ENCODE measurements at regions not wholly inside any gene's neighbourhood (a gene's known extent, or its start where the extent isn't known, plus 50 kb on each side); places are given as distances from the start of the nearest gene placed in this dataset.

DNA sequence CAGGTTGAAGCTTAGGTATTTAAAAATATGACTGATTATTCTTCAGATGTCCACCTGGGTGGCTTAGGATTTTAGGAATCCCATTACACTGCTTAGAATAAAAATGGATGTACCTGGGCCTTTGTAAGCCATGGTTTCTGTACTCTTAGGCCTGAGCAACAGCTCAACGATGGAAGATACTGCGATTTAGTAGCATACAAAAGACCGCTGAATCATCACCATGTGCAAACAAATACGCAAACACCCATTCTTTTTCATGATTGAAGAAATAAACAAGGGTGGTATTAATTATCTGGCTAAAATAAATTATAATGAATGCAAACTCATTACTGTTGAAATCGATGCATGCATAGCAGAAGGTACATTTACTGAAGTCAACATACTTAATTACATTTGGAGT lies 188.9 kb downstream of the ZNF330 start:
- no peak for DNase-seq

DNA sequence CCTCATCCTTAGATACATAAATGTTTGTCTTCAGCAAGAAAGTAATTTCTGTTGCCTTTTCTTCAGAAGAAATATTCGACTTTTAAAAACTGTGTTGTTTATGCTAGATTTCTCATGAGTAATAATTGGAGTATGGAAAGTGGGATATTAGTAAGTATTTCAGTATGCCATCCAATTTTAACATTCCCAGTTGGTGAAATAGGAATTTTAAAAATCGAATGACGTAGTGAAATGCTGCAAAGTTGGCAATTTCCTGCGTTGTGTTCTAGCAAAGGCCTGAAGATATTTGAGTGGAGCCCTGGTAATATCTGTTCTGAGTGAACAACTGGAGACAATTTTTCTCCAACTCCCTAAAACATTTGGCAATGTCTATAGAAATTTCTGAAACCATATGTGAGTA lies 190.1 kb downstream of the ZNF330 start:
- no peak for DNase-seq

DNA sequence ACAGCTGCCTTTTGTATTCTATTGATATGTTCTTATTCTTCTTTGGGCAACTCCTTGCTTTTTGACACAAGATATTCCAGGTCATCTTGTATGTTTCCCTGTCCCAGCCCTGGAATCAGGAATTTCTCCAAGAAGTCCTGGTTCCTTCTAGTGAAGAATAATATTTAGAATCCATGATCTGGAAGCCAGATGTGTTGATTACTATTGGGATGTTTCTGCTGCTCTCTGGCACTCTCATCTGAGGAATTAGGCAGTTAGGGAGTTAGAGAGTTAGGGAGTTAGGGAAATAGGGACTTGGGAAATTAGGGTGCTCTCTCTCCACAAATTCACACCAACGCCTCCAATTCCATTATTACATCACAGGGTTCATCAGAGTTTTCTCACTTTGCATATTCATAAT lies 191.2 kb downstream of the ZNF330 start:
- DNase-seq = no peak

DNA sequence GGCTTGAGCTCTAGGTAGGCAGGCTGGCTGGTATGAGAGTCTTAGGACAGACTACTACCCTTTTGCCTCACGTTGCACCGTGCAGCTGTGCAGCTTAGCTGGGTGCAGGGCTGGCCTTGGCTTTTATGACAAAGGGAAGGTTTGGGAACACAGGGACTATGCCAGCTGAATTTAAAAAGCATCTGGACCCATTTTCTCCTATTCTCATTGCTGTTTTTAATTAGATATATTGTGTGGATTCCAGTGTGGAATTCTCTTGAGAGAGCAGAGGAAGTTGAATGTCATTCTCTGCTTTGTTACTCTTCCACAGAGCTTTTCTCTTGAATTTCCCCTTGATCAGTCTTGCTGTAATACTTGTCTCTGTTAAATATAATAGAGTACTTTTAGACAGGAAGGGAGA lies 192.7 kb downstream of the ZNF330 start:
- DNase-seq = no peak

DNA sequence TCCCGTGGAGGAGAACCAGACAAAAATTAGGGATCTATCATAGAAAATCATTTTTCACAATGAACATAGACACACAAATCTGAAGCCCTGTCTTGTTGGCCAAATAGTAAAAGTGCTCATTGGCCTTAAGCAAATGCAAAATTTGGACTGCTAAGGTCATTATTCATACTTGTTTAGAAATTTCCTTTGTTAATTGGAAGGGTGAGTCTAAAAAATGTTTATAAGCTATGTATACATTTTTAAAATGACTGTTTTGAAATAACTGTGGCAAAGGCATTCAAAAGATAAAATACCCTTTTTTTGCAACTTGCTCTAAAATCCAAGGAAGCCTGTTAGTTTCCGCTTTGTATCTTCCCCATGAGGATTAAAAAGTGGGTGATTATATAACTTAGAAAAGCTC lies 195.0 kb downstream of the ZNF330 start:
- no peak for DNase-seq

DNA sequence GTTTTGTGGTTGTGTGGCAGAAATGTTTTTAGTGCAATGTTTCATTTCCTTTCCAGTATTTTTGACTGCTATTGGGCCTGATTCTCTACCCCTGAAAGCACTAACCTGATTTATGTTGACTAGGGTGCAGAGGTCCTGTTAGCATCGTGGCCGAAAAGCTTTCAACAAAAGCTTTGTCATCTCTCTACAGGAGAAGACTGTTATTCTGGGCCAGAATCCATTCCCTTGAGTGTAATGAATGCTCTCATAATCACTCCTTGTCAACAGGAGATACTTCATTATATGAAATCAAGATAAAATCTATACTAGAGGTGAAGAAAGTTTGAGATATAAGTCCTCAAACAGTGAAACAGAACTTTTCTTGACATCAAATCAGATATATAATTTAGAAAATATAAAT lies 195.5 kb downstream of the ZNF330 start:
- no peak for DNase-seq

DNA sequence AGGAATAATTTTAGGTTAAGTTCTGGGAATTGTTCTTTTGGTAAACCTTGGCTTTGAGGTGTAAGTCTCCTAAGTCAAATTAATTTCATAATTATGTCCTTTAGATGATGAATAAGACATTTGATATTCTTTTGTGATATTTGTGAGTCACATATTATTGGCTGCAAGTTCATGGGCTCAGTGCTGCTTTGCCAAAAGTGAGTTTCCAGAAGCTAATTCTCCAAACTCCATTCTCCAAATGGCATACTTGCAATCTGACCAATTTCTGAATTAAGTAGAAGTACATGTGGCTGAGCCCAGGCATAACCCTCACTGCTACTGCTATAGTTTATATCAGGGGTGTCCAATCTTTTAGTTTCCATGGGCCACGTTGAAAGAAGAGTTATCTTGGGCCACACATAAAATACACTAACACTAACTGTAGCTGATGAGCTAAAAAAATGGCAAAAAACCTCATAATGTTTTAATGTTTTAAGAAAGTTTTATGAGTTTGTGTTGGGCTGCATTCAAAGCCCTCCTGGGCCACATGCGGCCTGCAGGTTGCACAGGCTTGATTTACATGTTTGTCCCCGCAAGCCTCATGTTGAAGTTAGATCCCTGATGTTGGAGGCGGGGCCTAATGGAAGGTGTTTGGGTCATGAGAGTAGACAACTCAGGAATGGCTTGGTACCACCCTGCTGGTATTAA lies 196.1 kb downstream of the ZNF330 start:
- no peak for DNase-seq

DNA sequence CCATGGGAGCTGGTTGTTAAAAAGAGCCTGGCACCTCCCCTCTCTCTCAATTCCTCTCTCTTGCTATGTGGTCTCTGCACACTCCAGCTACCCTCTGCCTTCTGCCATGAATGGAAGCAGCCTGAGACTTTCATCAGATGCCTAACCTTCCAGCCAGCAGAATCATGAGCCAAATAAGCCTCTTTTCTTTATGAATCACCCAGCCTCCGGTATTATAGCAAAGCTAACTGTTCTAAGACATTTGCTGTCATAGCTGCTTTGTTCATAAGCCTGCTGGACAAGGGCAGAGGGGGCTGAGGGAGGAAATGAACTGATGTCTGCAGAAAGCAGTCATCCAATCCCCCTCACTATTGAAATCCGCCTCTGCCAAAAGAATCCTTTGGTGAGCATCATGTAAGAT lies 196.7 kb downstream of the ZNF330 start:
- no peak for DNase-seq

DNA sequence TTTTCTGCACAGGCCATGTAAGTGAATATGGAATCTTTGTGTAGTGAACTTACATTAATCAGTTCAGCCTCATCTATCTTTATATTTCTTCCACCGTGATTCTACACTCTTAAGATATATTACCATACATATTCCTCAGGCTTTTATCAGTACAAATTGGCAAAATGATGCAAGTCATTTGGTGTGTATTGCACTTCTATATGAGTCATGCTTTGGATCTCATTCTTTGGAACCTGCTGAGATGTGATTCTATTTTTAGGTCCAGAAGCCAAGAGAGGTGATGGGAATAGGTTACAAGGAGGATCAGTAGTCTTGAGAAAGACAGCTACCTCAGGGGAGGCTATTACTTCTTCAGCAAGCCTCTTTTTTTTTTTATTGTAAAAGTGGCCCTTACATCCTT lies 204.4 kb downstream of the ZNF330 start:
- no peak for DNase-seq

DNA sequence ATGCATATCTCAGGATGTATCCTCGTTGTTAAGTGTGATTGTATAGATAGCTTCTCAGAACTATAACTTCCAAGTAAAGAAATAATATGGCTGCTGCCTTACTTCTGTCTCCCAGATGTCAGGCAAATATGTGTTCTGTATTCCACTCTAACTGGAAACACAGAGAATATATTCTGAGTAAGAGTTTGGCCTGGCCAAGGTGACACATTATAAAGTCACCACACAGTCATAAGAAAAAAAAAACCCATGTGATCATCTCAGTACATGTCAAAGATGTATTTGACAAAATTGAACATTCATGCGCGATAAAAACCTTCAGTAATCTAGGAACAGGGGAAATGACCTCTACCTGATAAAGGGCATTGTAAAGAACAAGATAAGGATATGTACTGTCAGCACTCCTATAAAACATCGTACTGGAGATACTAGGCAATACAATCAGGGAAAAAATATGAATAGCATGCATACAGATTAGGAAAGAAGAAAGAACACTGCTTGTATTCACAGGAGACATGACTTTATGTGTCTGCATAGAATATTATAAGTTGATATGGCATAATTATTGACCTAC lies 207.1 kb downstream of the ZNF330 start:
- no peak for DNase-seq

DNA sequence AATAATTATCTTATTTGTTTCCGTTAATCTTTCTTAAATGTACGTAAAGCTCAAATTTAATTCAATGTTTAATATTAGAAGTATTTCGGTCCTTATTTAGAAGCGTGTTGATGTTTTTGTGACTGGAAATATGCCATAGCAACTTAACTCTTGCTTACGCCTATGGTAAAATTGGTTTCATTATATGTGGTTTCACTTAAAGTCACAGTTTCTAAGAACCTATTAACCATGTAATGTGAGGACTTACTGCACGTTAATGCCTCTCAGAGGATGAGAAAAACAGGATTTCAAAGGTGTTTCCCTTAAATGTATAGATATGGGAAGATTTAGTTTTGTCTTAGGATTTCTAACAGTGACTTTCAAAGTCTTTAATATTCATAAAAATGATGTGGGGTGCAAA lies 206.4 kb upstream of the IL15 start:
- DNase-seq = no peak

DNA sequence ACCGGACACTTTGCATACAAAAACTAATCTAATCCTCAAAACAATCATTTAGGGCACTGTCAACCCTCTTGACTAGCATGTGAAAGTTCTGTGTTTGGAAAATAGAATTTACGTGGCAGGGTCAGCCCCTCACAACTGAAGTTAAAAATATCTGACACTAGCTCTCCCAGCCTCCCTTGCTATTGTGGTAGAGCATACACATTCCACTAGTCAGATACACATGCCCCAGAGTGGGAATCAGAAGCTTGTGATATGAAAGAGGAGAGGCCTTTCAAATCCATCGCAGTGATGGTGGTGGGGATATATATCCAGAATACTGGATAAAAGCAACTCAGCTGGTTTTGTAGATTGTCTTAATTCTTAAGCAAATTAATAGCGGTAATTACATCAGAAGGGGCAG lies 205.7 kb upstream of the IL15 start:
- DNase-seq = no peak

DNA sequence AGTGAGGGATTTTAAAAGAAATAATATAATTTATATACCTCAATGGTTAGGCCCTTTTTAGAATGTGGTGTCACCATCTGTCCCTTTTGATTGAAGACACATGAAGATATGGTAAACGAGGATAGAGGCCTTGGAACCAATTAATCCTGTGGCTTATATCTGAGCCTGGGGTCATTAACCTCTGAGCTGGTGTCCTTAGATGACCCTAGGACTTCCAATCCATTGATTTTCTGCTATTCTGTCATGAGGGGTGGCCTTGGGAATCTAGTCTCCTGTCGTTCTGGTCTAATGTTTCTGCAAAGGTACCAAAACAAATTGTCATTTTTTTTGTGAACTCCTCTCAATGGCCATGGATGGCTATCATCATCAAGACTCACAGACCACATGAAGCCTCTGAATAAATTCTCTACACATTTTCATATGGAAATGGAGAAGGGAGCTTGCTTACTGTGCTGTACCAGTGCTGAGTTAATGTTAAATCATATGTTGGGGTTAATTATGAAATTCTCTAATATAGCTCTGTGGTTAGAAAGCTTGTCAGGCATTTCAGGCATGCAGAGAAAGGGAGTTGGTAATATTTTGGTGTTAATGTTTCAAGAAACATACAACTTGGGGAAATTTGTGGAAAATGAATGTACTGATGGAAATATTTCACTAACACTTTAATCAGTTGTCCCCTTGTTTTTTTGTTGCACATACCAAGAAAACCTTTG lies 204.2 kb upstream of the IL15 start:
- DNase-seq = no peak

DNA sequence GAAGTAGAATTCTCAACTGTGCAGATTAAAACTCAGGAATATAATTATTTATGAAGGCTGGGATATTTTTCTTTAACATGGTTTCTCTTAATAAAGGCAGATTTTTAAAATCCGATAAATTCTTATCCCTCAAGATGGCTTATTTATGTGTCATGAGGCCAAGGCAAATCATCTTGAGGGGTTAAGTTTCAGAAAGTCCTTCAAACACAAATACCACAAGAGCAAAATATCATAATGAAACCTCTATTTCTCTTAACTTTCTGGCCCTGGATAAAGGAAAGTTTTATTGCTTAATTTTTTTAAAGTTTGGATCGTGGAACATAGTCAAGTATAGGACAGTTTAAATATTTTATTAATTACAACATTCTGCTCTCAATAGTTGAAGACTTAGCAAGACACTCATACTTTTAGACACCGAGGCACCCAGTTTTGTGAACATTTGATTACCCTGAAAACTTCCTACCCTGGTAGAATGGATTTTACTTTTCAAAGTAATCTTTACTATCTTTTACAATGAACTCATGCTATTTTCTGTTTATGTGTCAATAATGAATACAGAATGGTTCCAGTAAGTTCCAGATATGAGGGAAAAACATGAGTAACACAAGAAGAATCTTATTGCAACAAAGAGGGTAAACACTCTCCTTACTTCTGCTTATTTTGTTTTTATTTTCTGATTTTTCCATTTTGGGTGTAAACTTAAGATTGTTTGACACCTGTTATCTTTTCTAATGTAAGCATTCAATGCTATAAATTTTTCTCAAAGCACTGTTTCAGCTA lies 200.7 kb upstream of the IL15 start:
- DNase-seq = no peak

DNA sequence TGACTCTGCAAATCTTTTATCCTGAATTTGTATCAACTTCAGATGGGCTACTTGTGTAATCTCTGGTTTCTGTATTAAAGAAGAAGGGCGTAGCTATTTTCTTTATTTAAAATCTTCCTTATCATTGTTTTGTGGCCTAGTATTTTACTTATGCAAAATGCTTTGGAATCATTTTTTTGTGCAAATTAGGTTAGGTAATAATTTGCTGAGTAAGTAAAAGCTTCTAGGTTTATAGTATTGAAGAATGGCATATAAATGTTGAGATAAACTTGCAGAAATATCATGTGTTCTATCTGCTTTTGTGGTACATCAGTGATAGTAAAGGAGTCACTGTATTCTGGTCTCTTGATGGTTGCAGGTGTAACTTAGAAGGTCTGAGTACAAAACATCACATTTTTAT lies 197.2 kb upstream of the IL15 start:
- DNase-seq = no peak

DNA sequence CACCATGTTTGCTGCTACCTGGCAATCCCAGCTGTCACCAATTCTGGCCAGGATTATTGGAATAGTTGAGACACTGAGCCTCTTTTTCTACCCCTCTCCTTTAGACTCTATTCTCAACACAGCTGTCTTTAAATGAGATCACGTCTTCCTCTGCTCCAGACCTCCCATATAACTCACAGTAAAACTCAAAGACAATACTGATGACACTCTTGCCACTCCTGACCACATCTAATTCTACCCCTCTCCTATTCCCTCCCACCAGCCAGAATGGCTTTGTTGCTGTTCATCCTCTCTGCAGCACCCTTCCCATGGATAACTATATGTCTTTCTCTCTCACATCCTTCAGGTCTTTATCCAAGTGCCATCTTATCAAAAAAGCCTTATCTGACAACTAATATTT lies 188.6 kb upstream of the IL15 start:
- DNase-seq = no peak

DNA sequence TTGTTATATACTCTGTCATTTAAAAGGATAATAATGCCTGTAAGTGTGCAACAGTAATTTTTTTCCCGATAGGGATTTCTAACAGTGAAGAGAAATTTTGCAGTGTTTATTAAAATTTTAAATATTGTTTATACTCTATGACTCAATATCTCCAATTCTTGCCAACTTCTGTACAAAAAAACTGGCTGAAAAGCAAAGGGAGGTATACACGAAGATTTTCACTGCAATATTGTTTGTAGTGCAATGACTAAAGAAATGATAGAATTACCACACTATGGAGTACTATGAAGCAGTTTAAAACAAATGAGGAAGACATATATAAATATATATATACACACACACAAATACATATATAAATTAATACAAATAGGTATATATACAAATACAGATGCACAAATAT lies 187.9 kb upstream of the IL15 start:
- no peak for DNase-seq

DNA sequence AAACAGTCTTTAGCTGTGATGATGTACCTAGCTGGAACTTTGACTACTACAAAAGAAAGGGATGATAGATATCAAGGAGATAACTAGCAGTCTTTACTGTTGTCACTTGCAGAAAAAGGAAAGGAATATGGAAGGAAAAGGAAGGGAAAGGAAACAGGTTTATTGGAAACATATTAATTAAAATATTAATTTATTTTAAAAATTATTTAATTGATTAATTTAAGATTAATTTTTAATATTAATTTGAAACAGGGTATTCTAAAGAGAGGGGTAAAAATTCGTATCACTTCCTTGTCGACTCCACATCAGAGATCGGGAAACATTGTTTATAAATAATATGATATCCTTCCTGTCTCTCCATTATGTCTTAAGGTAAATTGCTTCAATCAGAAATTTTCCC lies 186.5 kb upstream of the IL15 start:
- no peak for DNase-seq

DNA sequence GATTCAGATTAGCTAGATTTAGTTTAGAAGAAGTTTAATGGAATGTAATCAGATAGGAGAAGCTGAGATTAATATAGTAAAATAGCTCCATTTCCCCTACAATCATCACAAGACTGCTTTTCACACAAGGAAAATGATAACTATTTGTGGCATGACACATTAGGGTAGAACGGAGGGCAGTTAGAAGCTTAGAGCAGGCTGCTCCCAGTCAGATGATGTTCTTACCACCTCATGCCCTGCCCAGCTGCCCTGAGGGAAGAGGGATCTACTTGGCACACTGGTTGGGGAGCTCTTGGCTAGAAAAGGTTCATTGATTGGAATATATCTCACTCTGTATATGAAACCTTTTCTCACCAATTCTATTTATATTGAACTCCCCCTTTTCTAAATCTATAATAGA lies 180.7 kb upstream of the IL15 start:
- DNase-seq = no peak

DNA sequence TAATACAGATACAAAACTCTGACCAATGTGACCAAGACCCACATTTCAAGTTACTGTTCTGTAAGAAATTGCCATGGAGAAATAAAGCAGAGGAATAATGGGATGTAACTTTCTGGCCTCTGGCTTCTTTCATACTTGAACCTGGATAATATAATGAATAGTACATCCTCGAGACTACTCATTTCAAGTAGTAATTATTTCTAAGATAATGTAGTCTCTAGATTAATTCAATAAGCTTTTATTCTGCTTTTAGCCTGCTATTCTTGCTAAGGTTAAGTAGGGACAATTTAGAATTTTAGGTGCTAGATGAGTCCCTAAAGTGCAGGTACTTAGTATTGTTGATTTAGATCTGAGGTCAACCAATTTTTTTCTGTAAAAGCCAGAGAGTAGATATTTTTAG lies 178.7 kb upstream of the IL15 start:
- no peak for DNase-seq

DNA sequence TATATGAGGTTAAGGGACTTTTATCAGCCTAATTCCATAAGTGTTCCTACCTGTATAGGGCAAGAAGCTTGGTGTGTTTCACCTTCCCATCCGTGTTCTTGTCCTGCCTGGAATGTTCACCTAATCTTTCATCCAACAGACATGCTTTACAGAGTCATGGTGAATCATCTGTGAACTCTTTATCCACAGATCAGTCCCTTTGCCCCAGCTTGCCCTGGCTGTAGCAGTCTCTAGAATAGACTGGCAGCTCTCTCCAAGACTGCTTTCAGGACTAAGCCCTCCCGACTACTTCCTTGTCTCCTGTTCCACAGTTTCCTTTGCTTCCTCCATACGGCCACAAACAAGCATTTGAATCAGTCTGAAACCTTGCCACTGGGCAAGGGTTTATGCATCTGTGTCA lies 177.9 kb upstream of the IL15 start:
- no peak for DNase-seq

DNA sequence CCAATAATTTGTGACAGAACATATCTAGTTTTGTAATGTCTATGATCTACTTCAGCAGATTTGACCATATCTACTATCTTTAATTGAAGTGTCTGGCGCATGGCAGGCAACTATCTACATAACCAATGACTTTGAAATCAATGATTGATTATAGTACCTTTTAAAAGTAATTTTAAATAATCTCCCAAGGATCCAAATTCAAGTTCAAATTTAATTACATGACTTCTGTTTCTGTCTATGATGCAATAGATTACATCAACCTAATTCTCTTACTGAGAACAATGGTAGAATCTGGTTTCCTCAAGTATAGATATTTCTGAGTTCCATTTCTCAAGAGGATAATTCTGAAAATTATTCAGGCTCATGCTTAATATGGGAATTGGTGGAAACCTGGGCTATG lies 177.4 kb upstream of the IL15 start:
- DNase-seq = no peak

DNA sequence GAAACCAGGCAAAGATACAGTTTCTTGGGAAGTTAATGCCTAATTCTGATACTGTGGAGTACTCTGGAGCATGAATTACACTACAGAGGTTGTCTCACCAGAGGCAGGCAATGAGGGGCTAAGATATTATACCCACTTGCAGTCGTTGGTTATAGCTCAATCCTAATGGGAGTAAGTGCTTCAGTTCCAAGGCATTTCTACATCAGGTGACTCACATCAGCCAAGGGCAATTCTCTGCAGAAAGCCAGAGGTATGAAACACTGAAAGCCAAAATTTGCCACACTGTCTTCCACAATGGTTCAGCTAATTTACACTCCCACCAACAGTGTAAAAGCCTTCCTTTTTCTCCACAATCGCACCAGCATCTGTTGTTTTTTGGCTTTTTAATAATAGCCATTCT lies 174.0 kb upstream of the IL15 start:
- no peak for DNase-seq

DNA sequence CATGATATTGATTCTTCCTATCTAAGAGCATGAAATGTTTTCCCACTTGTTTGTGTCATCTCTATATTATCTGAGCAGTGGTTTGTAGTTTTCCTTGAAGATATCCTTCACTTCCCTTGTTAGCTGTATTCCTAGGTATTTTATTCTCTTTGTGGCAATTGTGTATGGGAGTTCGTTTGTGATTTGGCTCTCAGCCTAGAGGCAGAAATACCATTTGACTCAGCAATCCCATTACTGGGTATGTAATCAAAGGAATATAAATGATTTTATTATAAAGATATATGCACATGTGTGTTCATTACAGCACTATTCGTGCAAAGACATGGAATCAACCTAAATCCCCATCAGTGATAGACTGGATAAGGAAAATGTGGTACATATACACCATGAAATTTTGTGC lies 172.7 kb upstream of the IL15 start:
- no peak for DNase-seq

All from SHP77 treated with DMSO at 0.1 percent for 48 hours (cell line).